ENCODE measurements at regions not wholly inside any gene's neighbourhood (a gene's known extent, or its start where the extent isn't known, plus 50 kb on each side); places are given as distances from the start of the nearest gene placed in this dataset.

DNA sequence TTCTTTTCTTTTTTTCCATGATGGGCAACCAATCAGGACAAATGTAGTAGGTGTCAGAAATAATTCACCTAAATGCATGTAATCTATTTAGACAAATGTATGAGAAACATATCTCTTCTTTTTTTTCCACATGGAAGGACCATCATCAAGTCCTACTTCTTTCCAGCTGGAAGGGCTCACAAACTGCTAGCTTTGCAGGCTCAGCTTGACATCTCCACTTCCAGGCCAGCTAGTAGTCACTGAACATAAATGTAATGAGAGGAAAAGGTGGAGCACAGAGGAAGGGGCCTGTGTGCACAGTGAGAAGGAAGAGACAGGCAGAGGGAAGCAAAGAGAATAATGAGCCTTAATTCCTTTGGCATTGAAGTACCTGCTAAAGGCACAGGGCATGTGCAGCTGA lies 504.9 kb downstream of the MCTP2 start:
- BruUV-seq (replicated peaks) = no TSS peak
- Mint-ChIP-seq H3K27ac (ENCODE audit: unreplicated experiment) (no peak overlapping the region), H3K9me3 (ENCODE audit: low read depth, unreplicated experiment) (peaks cover 17% of the 10 kb centered on the region), H3K4me3 (ENCODE audit: low read depth, unreplicated experiment) (no peak overlapping the region), H3K27me3 (ENCODE audit: unreplicated experiment) (no peaks in the 10 kb centered on the region), H3K36me3 (ENCODE audit: insufficient read depth, unreplicated experiment) (no peaks in the 10 kb centered on the region), H3K4me1 (ENCODE audit: low read depth, unreplicated experiment) (no peaks in the 10 kb centered on the region)
- DNase-seq = no peak
- CTCF ChIA-PET = no interaction called here
- TF ChIP-seq, protein P1, sequence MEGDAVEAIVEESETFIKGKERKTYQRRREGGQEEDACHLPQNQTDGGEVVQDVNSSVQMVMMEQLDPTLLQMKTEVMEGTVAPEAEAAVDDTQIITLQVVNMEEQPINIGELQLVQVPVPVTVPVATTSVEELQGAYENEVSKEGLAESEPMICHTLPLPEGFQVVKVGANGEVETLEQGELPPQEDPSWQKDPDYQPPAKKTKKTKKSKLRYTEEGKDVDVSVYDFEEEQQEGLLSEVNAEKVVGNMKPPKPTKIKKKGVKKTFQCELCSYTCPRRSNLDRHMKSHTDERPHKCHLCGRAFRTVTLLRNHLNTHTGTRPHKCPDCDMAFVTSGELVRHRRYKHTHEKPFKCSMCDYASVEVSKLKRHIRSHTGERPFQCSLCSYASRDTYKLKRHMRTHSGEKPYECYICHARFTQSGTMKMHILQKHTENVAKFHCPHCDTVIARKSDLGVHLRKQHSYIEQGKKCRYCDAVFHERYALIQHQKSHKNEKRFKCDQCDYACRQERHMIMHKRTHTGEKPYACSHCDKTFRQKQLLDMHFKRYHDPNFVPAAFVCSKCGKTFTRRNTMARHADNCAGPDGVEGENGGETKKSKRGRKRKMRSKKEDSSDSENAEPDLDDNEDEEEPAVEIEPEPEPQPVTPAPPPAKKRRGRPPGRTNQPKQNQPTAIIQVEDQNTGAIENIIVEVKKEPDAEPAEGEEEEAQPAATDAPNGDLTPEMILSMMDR (IDR thresholded peaks at IDR 0.05; ENCODE audit: unreplicated experiment) = no peak
- intact Hi-C loops (cut with micrococcal nuclease; ENCODE audit: unreplicated experiment) = no loop called here

GRCh38 chr15:94739639-94740038 lies 508.3 kb downstream of the MCTP2 start:
- no peaks in the 10 kb centered on the region for H3K4me1 Mint-ChIP-seq (ENCODE audit: low read depth, unreplicated experiment)
- H3K36me3 Mint-ChIP-seq (ENCODE audit: insufficient read depth, unreplicated experiment) = no peaks in the 10 kb centered on the region
- CTCF ChIA-PET = no interaction called here
- peaks cover 22% of the 10 kb centered on the region for H3K9me3 Mint-ChIP-seq (ENCODE audit: low read depth, unreplicated experiment)
- BruUV-seq (replicated peaks) = no TSS peak
- H3K27me3 Mint-ChIP-seq (ENCODE audit: unreplicated experiment) = no peaks in the 10 kb centered on the region
- intact Hi-C loops (cut with micrococcal nuclease; ENCODE audit: unreplicated experiment) = no loop called here
- TF ChIP-seq, protein P1 (IDR thresholded peaks at IDR 0.05; ENCODE audit: unreplicated experiment) = no peak
- H3K4me3 Mint-ChIP-seq (ENCODE audit: low read depth, unreplicated experiment) = no peak overlapping the region
- H3K27ac Mint-ChIP-seq (ENCODE audit: unreplicated experiment) = no peak overlapping the region
- DNase-seq = no peak

DNA sequence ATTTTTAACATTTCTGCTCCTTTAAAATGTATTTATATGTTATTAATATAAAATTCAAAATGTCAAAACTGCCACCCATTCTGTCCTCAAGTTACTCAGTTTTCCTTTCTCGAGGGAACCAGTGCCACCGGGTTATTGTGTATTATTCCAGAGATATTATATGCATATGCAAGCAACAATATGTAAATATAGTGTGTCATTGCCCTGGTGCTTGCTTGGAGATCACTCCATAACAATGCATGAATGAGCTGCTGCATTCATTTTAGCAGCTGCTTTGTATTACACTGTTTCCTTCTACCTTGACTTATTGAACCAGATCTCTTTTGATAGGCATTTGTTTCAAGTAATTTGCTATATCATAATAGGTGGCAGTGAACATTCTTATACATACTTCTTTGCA lies 509.1 kb downstream of the MCTP2 start:
- H3K9me3 Mint-ChIP-seq (ENCODE audit: low read depth, unreplicated experiment) = peaks cover 21% of the 10 kb centered on the region
- CTCF ChIA-PET = no interaction called here
- H3K27ac Mint-ChIP-seq (ENCODE audit: unreplicated experiment) = no peak overlapping the region
- no peaks in the 10 kb centered on the region for H3K36me3 Mint-ChIP-seq (ENCODE audit: insufficient read depth, unreplicated experiment)
- H3K4me3 Mint-ChIP-seq (ENCODE audit: low read depth, unreplicated experiment) = no peak overlapping the region
- intact Hi-C loops (cut with micrococcal nuclease; ENCODE audit: unreplicated experiment) = no loop called here
- no peaks in the 10 kb centered on the region for H3K4me1 Mint-ChIP-seq (ENCODE audit: low read depth, unreplicated experiment)
- DNase-seq = no peak
- H3K27me3 Mint-ChIP-seq (ENCODE audit: unreplicated experiment) = no peaks in the 10 kb centered on the region
- BruUV-seq (replicated peaks) = no TSS peak
- TF ChIP-seq, protein P1 (IDR thresholded peaks at IDR 0.05; ENCODE audit: unreplicated experiment) = no peak

DNA sequence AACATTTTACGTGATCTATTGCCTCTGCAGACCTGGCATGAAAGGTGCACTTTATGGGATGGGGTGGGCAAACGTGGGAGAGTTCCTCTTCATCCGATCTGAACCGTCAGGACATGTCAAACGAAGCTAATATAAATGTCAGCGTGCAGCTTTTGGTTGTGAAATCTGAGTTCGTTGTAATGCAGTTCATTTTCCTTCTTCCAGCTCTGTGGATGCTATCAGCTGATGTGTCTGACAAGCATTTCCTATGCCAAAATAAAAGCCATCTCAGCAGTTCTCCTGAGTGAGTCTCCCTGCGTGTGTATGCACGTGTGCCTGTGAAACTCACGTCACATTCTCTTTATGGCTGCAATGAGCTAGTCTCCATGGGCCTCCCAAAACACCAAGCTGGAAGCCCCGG lies 512.3 kb downstream of the MCTP2 start:
- H3K27me3 Mint-ChIP-seq (ENCODE audit: unreplicated experiment) = no peaks in the 10 kb centered on the region
- H3K4me1 Mint-ChIP-seq (ENCODE audit: low read depth, unreplicated experiment) = no peaks in the 10 kb centered on the region
- no peak overlapping the region for H3K4me3 Mint-ChIP-seq (ENCODE audit: low read depth, unreplicated experiment)
- intact Hi-C loops (cut with micrococcal nuclease; ENCODE audit: unreplicated experiment) = no loop called here
- TF ChIP-seq, protein P1 (IDR thresholded peaks at IDR 0.05; ENCODE audit: unreplicated experiment) = no peak
- H3K9me3 Mint-ChIP-seq (ENCODE audit: low read depth, unreplicated experiment) = peaks cover 21% of the 10 kb centered on the region
- H3K36me3 Mint-ChIP-seq (ENCODE audit: insufficient read depth, unreplicated experiment) = no peaks in the 10 kb centered on the region
- H3K27ac Mint-ChIP-seq (ENCODE audit: unreplicated experiment) = no peak overlapping the region
- BruUV-seq (replicated peaks) = no TSS peak
- no peak for DNase-seq
- CTCF ChIA-PET = no interaction called here

Measured in Calu3 (cell line).